HEK293 (cell line): ENCODE measurements at regions not wholly inside any gene's neighbourhood (a gene's known extent, or its start where the extent isn't known, plus 50 kb on each side); places are given as distances from the start of the nearest gene placed in this dataset.

Source experiments
- CTCF ChIA-PET: fragments of 350-600 bp; formaldehyde crosslinking; extraction: SDS; loops from one replicate; lab custom pipeline; 2021; ENCODE audit warnings: antibody characterized with exemption; lab: Yijun Ruan, JAX
- POLR2A ChIA-PET: fragments of 300-600 bp; formaldehyde crosslinking; extraction: SDS; loops from one replicate; lab custom pipeline; 2020; ENCODE audit warnings: antibody characterized with exemption, inconsistent platforms; lab: Yijun Ruan, JAX
- H3K27ac ChIP-seq: fragments of 200-500 bp; sonication (Bioruptor generic); 2 replicates; pipeline ENCODE4 v1.5.1; 2014; ENCODE audit warnings: low read depth, low read length, control low read depth, inconsistent platforms; ENCODE audit errors: extremely low read depth
- H3K36me3 ChIP-seq, 2 experiments: fragments of 200-500 bp in 1 of 2; sonication (Bioruptor generic) in 1 of 2; 1 replicate in 1 of 2; 2 replicates in 1 of 2; pipeline ENCODE4 v1.5.1; 2014 to 2017; ENCODE audit warnings: inconsistent platforms in 2 of 2, low read length in 2 of 2; ENCODE audit not compliant: control insufficient read depth in 2 of 2, insufficient read depth in 1 of 2
- H3K4me1 ChIP-seq: fragments of 200-500 bp; sonication (Bioruptor generic); 2 replicates; pipeline ENCODE4 v1.5.1; 2014; ENCODE audit warnings: mild to moderate bottlenecking, low read length, inconsistent platforms; ENCODE audit not compliant: control insufficient read depth, insufficient read depth
- H3K4me3 ChIP-seq: 2 replicates; pipeline ENCODE4 v1.5.1; 2011; ENCODE audit warnings: low read depth, mild to moderate bottlenecking, control low read depth, low read length, moderate library complexity
- H3K9me3 ChIP-seq: fragments of 200-500 bp; sonication (Bioruptor generic); 2 replicates; pipeline ENCODE4 v1.5.1; 2014; ENCODE audit warnings: low read depth, low read length, inconsistent platforms; ENCODE audit not compliant: control insufficient read depth, insufficient read depth
- BCL11B ChIP-seq: fragments of 450-650 bp; formaldehyde crosslinking; IDR thresholded peaks from 2 replicates; pipeline ENCODE4 v1.5.1; 2016; ENCODE audit warnings: low read depth, missing biosample characterization, missing genetic modification characterization
- HOXD13 ChIP-seq: sonication (generic); formaldehyde crosslinking; IDR thresholded peaks from 2 replicates; pipeline ENCODE4 v1.8.0; 2022; ENCODE audit warnings: missing genetic modification reagents, borderline replicate concordance
- SCRT1 ChIP-seq: fragments of 450-650 bp; formaldehyde crosslinking; IDR thresholded peaks from 2 replicates; pipeline ENCODE4 v1.5.1; 2016; ENCODE audit warnings: missing biosample characterization, missing genetic modification characterization, borderline replicate concordance
- TRIM28 ChIP-seq: IDR thresholded peaks from 2 replicates; pipeline ENCODE4 v1.6.1; 2011; ENCODE audit warnings: low read length, control low read depth, borderline replicate concordance
- ZBTB20 ChIP-seq: fragments of 450-650 bp; formaldehyde crosslinking; IDR thresholded peaks from 2 replicates; pipeline ENCODE4 v1.5.1; 2016; ENCODE audit warnings: missing biosample characterization, missing genetic modification characterization
- ZBTB21 ChIP-seq: fragments of 450-650 bp; formaldehyde crosslinking; IDR thresholded peaks from 2 replicates; pipeline ENCODE4 v1.5.1; 2017; ENCODE audit warnings: missing biosample characterization, missing genetic modification characterization
- ZIC2 ChIP-seq: fragments of 450-650 bp; formaldehyde crosslinking; IDR thresholded peaks from 2 replicates; pipeline ENCODE4 v1.5.1; 2016; ENCODE audit warnings: missing biosample characterization, missing genetic modification characterization
- ZNF112 ChIP-seq: fragments of 450-650 bp; formaldehyde crosslinking; IDR thresholded peaks from 2 replicates; pipeline ENCODE4 v1.5.0; 2017; ENCODE audit warnings: missing biosample characterization, missing genetic modification characterization
- ZNF114 ChIP-seq: fragments of 450-650 bp; formaldehyde crosslinking; IDR thresholded peaks from 2 replicates; pipeline ENCODE4 v1.5.0; 2017; ENCODE audit warnings: missing biosample characterization, missing genetic modification characterization
- ZNF169 ChIP-seq: fragments of 450-650 bp; formaldehyde crosslinking; IDR thresholded peaks from 2 replicates; pipeline ENCODE4 v1.5.1; 2016; ENCODE audit warnings: missing biosample characterization, missing genetic modification characterization
- ZNF184 ChIP-seq: fragments of 450-650 bp; IDR thresholded peaks from 2 replicates; pipeline ENCODE4 v1.5.1; 2018; ENCODE audit warnings: missing biosample characterization, mild to moderate bottlenecking, missing genetic modification characterization
- ZNF211 ChIP-seq: fragments of 450-650 bp; formaldehyde crosslinking; IDR thresholded peaks from 2 replicates; pipeline ENCODE4 v1.5.1; 2016; ENCODE audit warnings: low read depth, missing biosample characterization, missing genetic modification characterization
- ZNF239 ChIP-seq: fragments of 450-650 bp; formaldehyde crosslinking; IDR thresholded peaks from 2 replicates; pipeline ENCODE4 v1.5.1; 2016; ENCODE audit warnings: missing biosample characterization, missing genetic modification characterization
- ZNF266 ChIP-seq: fragments of 450-650 bp; formaldehyde crosslinking; IDR thresholded peaks from 2 replicates; pipeline ENCODE4 v1.5.1; 2016; ENCODE audit warnings: missing biosample characterization, missing genetic modification characterization, low read depth
- ZNF37A ChIP-seq: fragments of 450-650 bp; IDR thresholded peaks from 2 replicates; pipeline ENCODE4 v1.5.1; 2018; ENCODE audit warnings: missing biosample characterization, missing genetic modification characterization
- ZNF473 ChIP-seq: fragments of 450-650 bp; formaldehyde crosslinking; IDR thresholded peaks from 2 replicates; pipeline ENCODE4 v1.5.1; 2017; ENCODE audit warnings: missing biosample characterization, missing genetic modification characterization
- ZNF548 ChIP-seq: fragments of 450-650 bp; formaldehyde crosslinking; IDR thresholded peaks from 2 replicates; pipeline ENCODE4 v1.5.1; 2016; ENCODE audit warnings: missing biosample characterization, missing genetic modification characterization
- ZNF585B ChIP-seq: fragments of 450-650 bp; formaldehyde crosslinking; IDR thresholded peaks from 2 replicates; pipeline ENCODE4 v1.5.1; 2016; ENCODE audit warnings: missing biosample characterization, missing genetic modification characterization
- ZNF600 ChIP-seq: fragments of 450-650 bp; formaldehyde crosslinking; IDR thresholded peaks from 2 replicates; pipeline ENCODE4 v1.5.1; 2016; ENCODE audit warnings: missing biosample characterization, missing genetic modification characterization
- ZNF623 ChIP-seq: fragments of 450-650 bp; formaldehyde crosslinking; IDR thresholded peaks from 2 replicates; pipeline ENCODE4 v1.5.1; 2016; ENCODE audit warnings: missing biosample characterization, missing genetic modification characterization
- ZNF670 ChIP-seq: fragments of 450-650 bp; formaldehyde crosslinking; IDR thresholded peaks from 2 replicates; pipeline ENCODE4 v1.5.1; 2016; ENCODE audit warnings: missing biosample characterization, missing genetic modification characterization, low read depth
- ZNF777 ChIP-seq: fragments of 450-650 bp; formaldehyde crosslinking; IDR thresholded peaks from 2 replicates; pipeline ENCODE4 v1.5.1; 2017; ENCODE audit warnings: missing biosample characterization, missing genetic modification characterization, borderline replicate concordance
- ZNF792 ChIP-seq: fragments of 450-650 bp; formaldehyde crosslinking; IDR thresholded peaks from 2 replicates; pipeline ENCODE4 v1.5.1; 2016; ENCODE audit warnings: missing biosample characterization, missing genetic modification characterization
- TF ChIP-seq, protein P1 (sequence below): fragments of 450-650 bp; formaldehyde crosslinking; IDR thresholded peaks from 2 replicates; pipeline ENCODE4 v1.5.1; 2016; ENCODE audit warnings: missing biosample characterization, missing genetic modification characterization
- TF ChIP-seq, protein P2 (sequence below): fragments of 450-650 bp; formaldehyde crosslinking; IDR thresholded peaks from 2 replicates; pipeline ENCODE4 v1.5.1; 2016; ENCODE audit warnings: missing biosample characterization, missing genetic modification characterization
- TF ChIP-seq, protein P3 (sequence below): fragments of 450-650 bp; formaldehyde crosslinking; IDR thresholded peaks from 2 replicates; pipeline ENCODE4 v1.5.1; 2016; ENCODE audit warnings: missing biosample characterization, missing genetic modification characterization
- TF ChIP-seq, protein P4 (sequence below): fragments of 450-650 bp; formaldehyde crosslinking; IDR thresholded peaks from 2 replicates; pipeline ENCODE4 v1.5.1; 2016; ENCODE audit warnings: missing biosample characterization, missing genetic modification characterization
- TF ChIP-seq, protein P5 (sequence below): fragments of 450-650 bp; formaldehyde crosslinking; IDR thresholded peaks from 2 replicates; pipeline ENCODE4 v1.5.1; 2016; ENCODE audit warnings: missing biosample characterization, missing genetic modification characterization

DNA sequence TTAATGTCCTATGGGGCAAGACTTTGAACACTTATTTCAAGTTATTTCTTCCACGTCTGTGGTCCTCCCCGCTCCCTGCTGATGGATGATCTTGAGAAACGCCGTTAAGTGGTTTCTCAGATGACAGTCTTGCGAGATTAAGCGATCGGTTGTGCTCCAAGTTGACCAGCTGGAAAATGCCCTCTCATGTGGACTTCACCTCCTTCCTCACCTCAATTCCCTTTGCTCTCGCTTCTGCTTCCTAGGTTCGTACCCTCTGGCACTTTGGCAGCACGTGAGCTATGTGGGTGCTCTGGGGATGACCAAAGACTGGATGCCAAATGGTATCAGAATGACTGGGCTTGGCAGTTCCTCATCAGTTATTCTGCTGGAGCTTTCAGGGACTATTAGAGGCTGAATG is 480.0 kb downstream of the ZNF536 start:
- Histone ChIP-seq H3K4me3 (no peak overlapping the region), H3K4me1 (0 out of 2 replicates have a peak, but pooled peaks cover 2% of the 10 kb centered on the region), H3K9me3 (no peaks in the 10 kb centered on the region), H3K36me3 (no peaks in the 10 kb centered on the region), H3K27ac (no peak overlapping the region)
- ChIA-PET CTCF (interaction anchor here (0.5 to 0.9 kb wide), 3 partner anchors 186 to 1372 kb away, joined by 3 read pairs; no protein-coding TSS in a partner anchor), POLR2A (no interaction called here)
- TF ChIP-seq ZNF184 (tag by site-specific recombination): no peak
- no peak for TF ChIP-seq ZBTB20 (tag by site-specific recombination)
- no peak for TF ChIP-seq SCRT1
- TF ChIP-seq, protein P1, sequence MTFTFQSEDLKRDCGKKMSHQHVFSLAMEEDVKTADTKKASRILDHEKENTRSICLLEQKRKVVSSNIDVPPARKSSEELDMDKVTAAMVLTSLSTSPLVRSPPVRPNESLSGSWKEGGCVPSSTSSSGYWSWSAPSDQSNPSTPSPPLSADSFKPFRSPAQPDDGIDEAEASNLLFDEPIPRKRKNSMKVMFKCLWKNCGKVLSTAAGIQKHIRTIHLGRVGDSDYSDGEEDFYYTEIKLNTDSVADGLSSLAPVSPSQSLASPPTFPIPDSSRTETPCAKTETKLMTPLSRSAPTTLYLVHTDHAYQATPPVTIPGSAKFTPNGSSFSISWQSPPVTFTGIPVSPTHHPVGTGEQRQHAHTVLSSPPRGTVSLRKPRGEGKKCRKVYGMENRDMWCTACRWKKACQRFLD (tag by site-specific recombination): no peak
- TF ChIP-seq, protein P2, sequence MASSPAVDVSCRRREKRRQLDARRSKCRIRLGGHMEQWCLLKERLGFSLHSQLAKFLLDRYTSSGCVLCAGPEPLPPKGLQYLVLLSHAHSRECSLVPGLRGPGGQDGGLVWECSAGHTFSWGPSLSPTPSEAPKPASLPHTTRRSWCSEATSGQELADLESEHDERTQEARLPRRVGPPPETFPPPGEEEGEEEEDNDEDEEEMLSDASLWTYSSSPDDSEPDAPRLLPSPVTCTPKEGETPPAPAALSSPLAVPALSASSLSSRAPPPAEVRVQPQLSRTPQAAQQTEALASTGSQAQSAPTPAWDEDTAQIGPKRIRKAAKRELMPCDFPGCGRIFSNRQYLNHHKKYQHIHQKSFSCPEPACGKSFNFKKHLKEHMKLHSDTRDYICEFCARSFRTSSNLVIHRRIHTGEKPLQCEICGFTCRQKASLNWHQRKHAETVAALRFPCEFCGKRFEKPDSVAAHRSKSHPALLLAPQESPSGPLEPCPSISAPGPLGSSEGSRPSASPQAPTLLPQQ (tag by site-specific recombination): no peak
- no peak for TF ChIP-seq ZNF266 (tag by site-specific recombination)
- no peak for TF ChIP-seq ZBTB21 (tag by site-specific recombination)
- TF ChIP-seq ZNF473: no peak
- no peak for TF ChIP-seq ZNF585B (tag by site-specific recombination)
- TF ChIP-seq, protein P3, sequence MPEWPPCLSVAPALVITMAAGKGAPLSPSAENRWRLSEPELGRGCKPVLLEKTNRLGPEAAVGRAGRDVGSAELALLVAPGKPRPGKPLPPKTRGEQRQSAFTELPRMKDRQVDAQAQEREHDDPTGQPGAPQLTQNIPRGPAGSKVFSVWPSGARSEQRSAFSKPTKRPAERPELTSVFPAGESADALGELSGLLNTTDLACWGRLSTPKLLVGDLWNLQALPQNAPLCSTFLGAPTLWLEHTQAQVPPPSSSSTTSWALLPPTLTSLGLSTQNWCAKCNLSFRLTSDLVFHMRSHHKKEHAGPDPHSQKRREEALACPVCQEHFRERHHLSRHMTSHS: no peak
- TF ChIP-seq ZNF169 (tag by site-specific recombination): no peak
- TF ChIP-seq, protein P4, sequence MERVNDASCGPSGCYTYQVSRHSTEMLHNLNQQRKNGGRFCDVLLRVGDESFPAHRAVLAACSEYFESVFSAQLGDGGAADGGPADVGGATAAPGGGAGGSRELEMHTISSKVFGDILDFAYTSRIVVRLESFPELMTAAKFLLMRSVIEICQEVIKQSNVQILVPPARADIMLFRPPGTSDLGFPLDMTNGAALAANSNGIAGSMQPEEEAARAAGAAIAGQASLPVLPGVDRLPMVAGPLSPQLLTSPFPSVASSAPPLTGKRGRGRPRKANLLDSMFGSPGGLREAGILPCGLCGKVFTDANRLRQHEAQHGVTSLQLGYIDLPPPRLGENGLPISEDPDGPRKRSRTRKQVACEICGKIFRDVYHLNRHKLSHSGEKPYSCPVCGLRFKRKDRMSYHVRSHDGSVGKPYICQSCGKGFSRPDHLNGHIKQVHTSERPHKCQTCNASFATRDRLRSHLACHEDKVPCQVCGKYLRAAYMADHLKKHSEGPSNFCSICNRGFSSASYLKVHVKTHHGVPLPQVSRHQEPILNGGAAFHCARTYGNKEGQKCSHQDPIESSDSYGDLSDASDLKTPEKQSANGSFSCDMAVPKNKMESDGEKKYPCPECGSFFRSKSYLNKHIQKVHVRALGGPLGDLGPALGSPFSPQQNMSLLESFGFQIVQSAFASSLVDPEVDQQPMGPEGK (tag by site-specific recombination): no peak
- TF ChIP-seq ZNF211 (tag by site-specific recombination): no peak
- TF ChIP-seq ZNF37A (tag by site-specific recombination): no peak
- no peak for TF ChIP-seq ZNF670 (tag by site-specific recombination)

DNA sequence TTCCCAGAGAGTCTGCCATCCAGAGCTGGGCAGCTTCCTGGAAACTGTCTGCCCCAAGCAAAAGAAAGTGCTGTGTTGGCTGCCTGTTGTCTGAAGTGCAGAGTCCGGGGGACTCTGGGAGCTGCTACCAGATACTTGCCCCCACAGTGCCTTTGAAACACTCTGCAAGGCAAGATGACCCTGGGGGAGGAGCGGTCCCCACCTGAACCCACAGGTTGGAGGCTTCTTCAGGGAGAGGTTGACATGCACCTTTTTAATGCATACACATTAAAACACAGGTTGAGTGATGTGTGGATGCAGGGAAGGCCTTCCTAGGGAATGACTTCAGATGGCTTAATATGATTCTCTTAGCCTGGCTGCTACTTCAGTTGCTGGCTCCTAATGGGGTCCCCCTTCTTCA is 479.5 kb downstream of the ZNF536 start:
- ChIA-PET CTCF (interaction anchor here (0.9 kb wide), 1 partner anchor 1373 kb away, joined by 3 read pairs; no protein-coding TSS in a partner anchor), POLR2A (no interaction called here)
- no peak overlapping the region for H3K4me3 ChIP-seq
- no peaks in the 10 kb centered on the region for H3K9me3 ChIP-seq
- 0 out of 2 replicates have a peak, but pooled peaks cover 2% of the 10 kb centered on the region for H3K4me1 ChIP-seq
- H3K36me3 ChIP-seq: no peaks in the 10 kb centered on the region
- no peak for TF ChIP-seq ZNF112 (tag by site-specific recombination)
- TF ChIP-seq ZIC2 (tag by site-specific recombination): no peak
- TF ChIP-seq HOXD13 (CRISPR knock-in tag): no peak
- no peak for TF ChIP-seq ZNF623 (tag by site-specific recombination)
- TF ChIP-seq ZNF239 (tag by site-specific recombination): no peak
- no peak for TF ChIP-seq ZNF777
- TF ChIP-seq ZNF792 (tag by site-specific recombination): no peak
- TF ChIP-seq TRIM28: no peak
- TF ChIP-seq, protein P5, sequence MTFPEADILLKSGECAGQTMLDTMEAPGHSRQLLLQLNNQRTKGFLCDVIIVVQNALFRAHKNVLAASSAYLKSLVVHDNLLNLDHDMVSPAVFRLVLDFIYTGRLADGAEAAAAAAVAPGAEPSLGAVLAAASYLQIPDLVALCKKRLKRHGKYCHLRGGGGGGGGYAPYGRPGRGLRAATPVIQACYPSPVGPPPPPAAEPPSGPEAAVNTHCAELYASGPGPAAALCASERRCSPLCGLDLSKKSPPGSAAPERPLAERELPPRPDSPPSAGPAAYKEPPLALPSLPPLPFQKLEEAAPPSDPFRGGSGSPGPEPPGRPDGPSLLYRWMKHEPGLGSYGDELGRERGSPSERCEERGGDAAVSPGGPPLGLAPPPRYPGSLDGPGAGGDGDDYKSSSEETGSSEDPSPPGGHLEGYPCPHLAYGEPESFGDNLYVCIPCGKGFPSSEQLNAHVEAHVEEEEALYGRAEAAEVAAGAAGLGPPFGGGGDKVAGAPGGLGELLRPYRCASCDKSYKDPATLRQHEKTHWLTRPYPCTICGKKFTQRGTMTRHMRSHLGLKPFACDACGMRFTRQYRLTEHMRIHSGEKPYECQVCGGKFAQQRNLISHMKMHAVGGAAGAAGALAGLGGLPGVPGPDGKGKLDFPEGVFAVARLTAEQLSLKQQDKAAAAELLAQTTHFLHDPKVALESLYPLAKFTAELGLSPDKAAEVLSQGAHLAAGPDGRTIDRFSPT (tag by site-specific recombination): no peak
- TF ChIP-seq, protein P1 (tag by site-specific recombination): no peak
- TF ChIP-seq ZNF600 (tag by site-specific recombination): no peak
- no peak for TF ChIP-seq ZNF114 (tag by site-specific recombination)
- TF ChIP-seq ZNF548 (tag by site-specific recombination): no peak
- no peak for TF ChIP-seq BCL11B (tag by site-specific recombination)
- no peak overlapping the region for H3K27ac ChIP-seq
